ENCODE measurements at regions not wholly inside any gene's neighbourhood (a gene's known extent, or its start where the extent isn't known, plus 50 kb on each side); places are given as distances from the start of the nearest gene placed in this dataset.
"Not testable (repeated sequence)": the region's sequence is repeated elsewhere in the genome, so short reads cannot be mapped to it uniquely, and the experiment has no call there.

GRCh38 chr10:2887391-2888070, 179.8 kb upstream of the PFKP start:
- Histone ChIP-seq H3K4me3 (ENCODE audit: low read depth in 1 of 5, low read length in 5 of 5) (no peak overlapping the region), H3K27ac (ENCODE audit: low read depth, low read length) (no peak overlapping the region), H3K9ac (ENCODE audit: low read length in 5 of 5) (no peak overlapping the region), H3K27me3 (ENCODE audit: control insufficient read depth in 5 of 5, insufficient read depth in 4 of 5, low read length in 5 of 5) (peaks cover 0 to 3% (median 0%) of the 10 kb centered on the region in 5 donors), H3K4me1 (ENCODE audit: control insufficient read depth in 5 of 5, insufficient read depth in 5 of 5, low read length in 5 of 5) (peaks cover 2 to 22% (median 4%) of the 10 kb centered on the region in 5 donors), H3K9me3 (ENCODE audit: control insufficient read depth in 5 of 5, low read length in 5 of 5) (no peaks in the 10 kb centered on the region), H3K36me3 (ENCODE audit: control insufficient read depth in 5 of 5, insufficient read depth in 5 of 5, low read length in 5 of 5) (no peaks in the 10 kb centered on the region)

- no peak overlapping the region for H3K9ac ChIP-seq (ENCODE audit: low read length in 5 of 5)
- H3K4me3 ChIP-seq (ENCODE audit: low read depth in 1 of 5, low read length in 5 of 5) = no peak overlapping the region
- H3K4me1 ChIP-seq (ENCODE audit: control insufficient read depth in 5 of 5, insufficient read depth in 5 of 5, low read length in 5 of 5) = peaks cover 4 to 28% (median 9%) of the 10 kb centered on the region in 5 donors
- H3K27me3 ChIP-seq (ENCODE audit: control insufficient read depth in 5 of 5, insufficient read depth in 4 of 5, low read length in 5 of 5) = peaks cover 0 to 3% (median 0%) of the 10 kb centered on the region in 5 donors
- no peak overlapping the region for H3K27ac ChIP-seq (ENCODE audit: low read depth, low read length)
- H3K9me3 ChIP-seq (ENCODE audit: control insufficient read depth in 5 of 5, low read length in 5 of 5) = no peaks in the 10 kb centered on the region
- H3K36me3 ChIP-seq (ENCODE audit: control insufficient read depth in 5 of 5, insufficient read depth in 5 of 5, low read length in 5 of 5) = no peaks in the 10 kb centered on the region
Observed at GRCh38 chr10:2886662-2887061, 180.7 kb upstream of the PFKP start.

- Histone ChIP-seq H3K9me3 (ENCODE audit: control insufficient read depth in 5 of 5, low read length in 5 of 5) (no peaks in the 10 kb centered on the region), H3K36me3 (ENCODE audit: control insufficient read depth in 5 of 5, insufficient read depth in 5 of 5, low read length in 5 of 5) (no peaks in the 10 kb centered on the region), H3K4me1 (ENCODE audit: control insufficient read depth in 5 of 5, insufficient read depth in 5 of 5, low read length in 5 of 5) (peaks cover 4 to 19% (median 9%) of the 10 kb centered on the region in 5 donors), H3K27ac (ENCODE audit: low read depth, low read length) (no peak overlapping the region), H3K27me3 (ENCODE audit: control insufficient read depth in 5 of 5, insufficient read depth in 4 of 5, low read length in 5 of 5) (peaks cover 0 to 3% (median 0%) of the 10 kb centered on the region in 5 donors), H3K4me3 (ENCODE audit: low read depth in 1 of 5, low read length in 5 of 5) (no peak overlapping the region), H3K9ac (ENCODE audit: low read length in 5 of 5) (no peak overlapping the region)
Observed at GRCh38 chr10:2885288-2886278, 181.8 kb upstream of the PFKP start.

GRCh38 chr10:2883983-2884540, 183.3 kb upstream of the PFKP start:
- not testable (repeated sequence) for H3K4me3 ChIP-seq (ENCODE audit: low read depth in 1 of 5, low read length in 5 of 5); H3K27ac ChIP-seq (ENCODE audit: low read depth, low read length); H3K36me3 ChIP-seq (ENCODE audit: control insufficient read depth in 5 of 5, insufficient read depth in 5 of 5, low read length in 5 of 5); H3K27me3 ChIP-seq (ENCODE audit: control insufficient read depth in 5 of 5, insufficient read depth in 4 of 5, low read length in 5 of 5); H3K9ac ChIP-seq (ENCODE audit: low read length in 5 of 5); H3K9me3 ChIP-seq (ENCODE audit: control insufficient read depth in 5 of 5, low read length in 5 of 5)
- peaks cover 4 to 19% (median 9%) of the 10 kb centered on the region in 5 donors for H3K4me1 ChIP-seq (ENCODE audit: control insufficient read depth in 5 of 5, insufficient read depth in 5 of 5, low read length in 5 of 5)

GRCh38 chr10:2883238-2883637, 184.1 kb upstream of the PFKP start:
- Histone ChIP-seq H3K27ac (ENCODE audit: low read depth, low read length) (no peak overlapping the region), H3K4me3 (ENCODE audit: low read depth in 1 of 5, low read length in 5 of 5) (no peak overlapping the region), H3K27me3 (ENCODE audit: control insufficient read depth in 5 of 5, insufficient read depth in 4 of 5, low read length in 5 of 5) (no peaks in the 10 kb centered on the region), H3K36me3 (ENCODE audit: control insufficient read depth in 5 of 5, insufficient read depth in 5 of 5, low read length in 5 of 5) (no peaks in the 10 kb centered on the region), H3K9me3 (ENCODE audit: control insufficient read depth in 5 of 5, low read length in 5 of 5) (no peaks in the 10 kb centered on the region), H3K4me1 (ENCODE audit: control insufficient read depth in 5 of 5, insufficient read depth in 5 of 5, low read length in 5 of 5) (peaks cover 4 to 19% (median 9%) of the 10 kb centered on the region in 5 donors), H3K9ac (ENCODE audit: low read length in 5 of 5) (no peak overlapping the region)

GRCh38 chr10:2882628-2883027, 184.7 kb upstream of the PFKP start:
- Histone ChIP-seq H3K4me3 (ENCODE audit: low read depth in 1 of 5, low read length in 5 of 5) (no peak overlapping the region), H3K4me1 (ENCODE audit: control insufficient read depth in 5 of 5, insufficient read depth in 5 of 5, low read length in 5 of 5) (peaks cover 4 to 19% (median 9%) of the 10 kb centered on the region in 5 donors), H3K27me3 (ENCODE audit: control insufficient read depth in 5 of 5, insufficient read depth in 4 of 5, low read length in 5 of 5) (no peaks in the 10 kb centered on the region), H3K36me3 (ENCODE audit: control insufficient read depth in 5 of 5, insufficient read depth in 5 of 5, low read length in 5 of 5) (no peaks in the 10 kb centered on the region), H3K9me3 (ENCODE audit: control insufficient read depth in 5 of 5, low read length in 5 of 5) (no peaks in the 10 kb centered on the region), H3K9ac (ENCODE audit: low read length in 5 of 5) (no peak overlapping the region), H3K27ac (ENCODE audit: low read depth, low read length) (no peak overlapping the region)

- no peaks in the 10 kb centered on the region for H3K36me3 ChIP-seq (ENCODE audit: control insufficient read depth in 5 of 5, insufficient read depth in 5 of 5, low read length in 5 of 5)
- peak overlapping the region in 1 of 5 donors; percentile 2 for H3K9ac ChIP-seq (ENCODE audit: low read length in 5 of 5)
- H3K9me3 ChIP-seq (ENCODE audit: control insufficient read depth in 5 of 5, low read length in 5 of 5) = no peaks in the 10 kb centered on the region
- no peaks in the 10 kb centered on the region for H3K27me3 ChIP-seq (ENCODE audit: control insufficient read depth in 5 of 5, insufficient read depth in 4 of 5, low read length in 5 of 5)
- H3K4me3 ChIP-seq (ENCODE audit: low read depth in 1 of 5, low read length in 5 of 5) = no peak overlapping the region
- H3K27ac ChIP-seq (ENCODE audit: low read depth, low read length) = no peak overlapping the region
- H3K4me1 ChIP-seq (ENCODE audit: control insufficient read depth in 5 of 5, insufficient read depth in 5 of 5, low read length in 5 of 5) = peaks cover 4 to 19% (median 9%) of the 10 kb centered on the region in 5 donors
Observed at GRCh38 chr10:2881720-2882620, 185.4 kb upstream of the PFKP start.

- H3K4me1 ChIP-seq (ENCODE audit: control insufficient read depth in 5 of 5, insufficient read depth in 5 of 5, low read length in 5 of 5) = peaks cover 4 to 14% (median 9%) of the 10 kb centered on the region in 5 donors
- H3K4me3 ChIP-seq (ENCODE audit: low read depth in 1 of 5, low read length in 5 of 5); H3K9ac ChIP-seq (ENCODE audit: low read length in 5 of 5); H3K27me3 ChIP-seq (ENCODE audit: control insufficient read depth in 5 of 5, insufficient read depth in 4 of 5, low read length in 5 of 5); H3K27ac ChIP-seq (ENCODE audit: low read depth, low read length); H3K9me3 ChIP-seq (ENCODE audit: control insufficient read depth in 5 of 5, low read length in 5 of 5); H3K36me3 ChIP-seq (ENCODE audit: control insufficient read depth in 5 of 5, insufficient read depth in 5 of 5, low read length in 5 of 5): not testable (repeated sequence)
Observed at GRCh38 chr10:2880050-2880449, 187.3 kb upstream of the PFKP start.

GRCh38 chr10:2878818-2879217, 188.5 kb upstream of the PFKP start:
- Histone ChIP-seq H3K4me1 (ENCODE audit: control insufficient read depth in 5 of 5, insufficient read depth in 5 of 5, low read length in 5 of 5) (peaks cover 4 to 20% (median 12%) of the 10 kb centered on the region in 5 donors), H3K27ac (ENCODE audit: low read depth, low read length) (no peak overlapping the region), H3K36me3 (ENCODE audit: control insufficient read depth in 5 of 5, insufficient read depth in 5 of 5, low read length in 5 of 5) (no peaks in the 10 kb centered on the region), H3K27me3 (ENCODE audit: control insufficient read depth in 5 of 5, insufficient read depth in 4 of 5, low read length in 5 of 5) (no peaks in the 10 kb centered on the region), H3K9me3 (ENCODE audit: control insufficient read depth in 5 of 5, low read length in 5 of 5) (no peaks in the 10 kb centered on the region), H3K9ac (ENCODE audit: low read length in 5 of 5) (no peak overlapping the region), H3K4me3 (ENCODE audit: low read depth in 1 of 5, low read length in 5 of 5) (no peak overlapping the region)

All from subcutaneous abdominal adipose tissue (tissue), 5 donors.